Peyer's patch (tissue), 4 donors: ENCODE measurements at regions not wholly inside any gene's neighbourhood (a gene's known extent, or its start where the extent isn't known, plus 50 kb on each side); places are given as distances from the start of the nearest gene placed in this dataset.

Experiments
- CTCF ChIP-seq, 6 experiments: fragments of 450-650 bp in 4 of 6; fragments of 200-600 bp in 2 of 6; sonication (generic) in 1 of 6; IDR thresholded peaks; one replicate each; pipeline ENCODE4 v1.5.1; 2017 to 2019; ENCODE audit warnings: antibody characterized with exemption in 6 of 6, mild to moderate bottlenecking in 3 of 6, moderate library complexity in 1 of 6
- POLR2A ChIP-seq, 2 donors: fragments of 450-650 bp; IDR thresholded peaks; one replicate each; pipeline ENCODE4 v1.5.1; 2017; ENCODE audit warnings: antibody characterized with exemption in 2 of 2, mild to moderate bottlenecking in 2 of 2, moderate library complexity in 2 of 2

GRCh38 chr2:22499082-22499839, 885.7 kb upstream of the KLHL29 start:
- TF ChIP-seq CTCF (IDR thresholded peaks at IDR 0.05) (no peak), POLR2A (IDR thresholded peaks at IDR 0.05) (no peak)
